GM12878 (cell line): ENCODE measurements at regions not wholly inside any gene's neighbourhood (a gene's known extent, or its start where the extent isn't known, plus 50 kb on each side); places are given as distances from the start of the nearest gene placed in this dataset.
A peak's percentile ranks its signal among the peaks of the same experiment; 100 is the strongest.

Experiments used
- ATAC-seq: fragments of 200-7000 bp; cut with Tn5 transposase; 3 replicates; pipeline ENCODE4 v1.9.1; 2020; ENCODE audit warnings: mild to moderate bottlenecking, moderate library complexity
- BruUV-seq: library from RNA; stranded (reverse); fragments of 400-500 nt; replicated peaks from 2 replicates; lab custom pipeline; 2021; lab: Mats Ljungman, UMichigan
- CTCF ChIA-PET: fragments of 300-600 bp; sonication (Branson Sonifier 250); formaldehyde crosslinking; extraction: SDS; loops from one replicate; lab custom pipeline; 2021; ENCODE audit warnings: inconsistent platforms; lab: Yijun Ruan, JAX
- POLR2A ChIA-PET: fragments of 350-600 bp; formaldehyde crosslinking; extraction: SDS; loops from one replicate; lab custom pipeline; 2021; ENCODE audit warnings: inconsistent platforms; lab: Charles Lee
- RAD21 ChIA-PET: fragments of 300-600 bp; sonication (Branson Sonifier 250); formaldehyde crosslinking; loops from one replicate; lab custom pipeline; 2023; ENCODE audit warnings: antibody characterized with exemption; ENCODE audit not compliant: unreplicated experiment; lab: Charles Lee
- SMC1A ChIA-PET: fragments of 300-600 bp; sonication (Branson Sonifier 250); formaldehyde crosslinking; loops from one replicate; lab custom pipeline; 2023; ENCODE audit not compliant: unreplicated experiment, uncharacterized antibody; lab: Charles Lee
- DNase-seq: peaks from one replicate; pipeline ENCODE4 v3.0.0-alpha.2; 2011; ENCODE audit warnings: low read depth, low spot score
- FAIRE-seq: peaks from 3 replicates; lab custom pipeline; 2011; peaks lifted over from hg19 to GRCh38; lab: Jason Lieb, UNC
- H2AFZ ChIP-seq: 2 replicates; pipeline ENCODE4 v1.6.0; 2011; ENCODE audit warnings: low read depth, low read length, control low read depth; ENCODE audit not compliant: control insufficient read depth
- H3K27ac ChIP-seq: 2 replicates; pipeline ENCODE4 v1.5.1; 2011; ENCODE audit warnings: control low read depth; ENCODE audit not compliant: control insufficient read depth, insufficient read depth
- H3K27me3 ChIP-seq, 2 experiments: replicated peaks in 1 of 2; 2 replicates each; pipeline versions ENCODE4 v1.6.0 to v1.6.1; 2011; ENCODE audit warnings: low read length in 1 of 2; ENCODE audit not compliant: control insufficient read depth in 2 of 2, insufficient read depth in 2 of 2
- H3K36me3 ChIP-seq, 2 experiments: 2 replicates each; pipeline ENCODE4 v1.5.1; 2011; ENCODE audit warnings: low read length in 1 of 2; ENCODE audit not compliant: control insufficient read depth in 2 of 2, insufficient read depth in 2 of 2
- H3K4me1 ChIP-seq: 2 replicates; pipeline ENCODE4 v1.6.1; 2011; ENCODE audit warnings: mild to moderate bottlenecking, low read length, moderate library complexity, mixed read lengths; ENCODE audit not compliant: control insufficient read depth, insufficient read depth
- H3K4me2 ChIP-seq: 2 replicates; pipeline ENCODE4 v1.6.0; 2011; ENCODE audit warnings: control low read depth; ENCODE audit not compliant: control insufficient read depth, insufficient read depth
- H3K4me3 ChIP-seq: fragments of 200-600 bp; sonication (generic); 2 replicates; pipeline ENCODE4 v1.5.1; 2016
- H3K79me2 ChIP-seq: 2 replicates; pipeline ENCODE4 v1.6.0; 2011; ENCODE audit warnings: low read length; ENCODE audit not compliant: control insufficient read depth, insufficient read depth
- H3K9ac ChIP-seq: 2 replicates; pipeline ENCODE4 v1.8.0; 2011; ENCODE audit warnings: low read length, control low read depth, mixed read lengths; ENCODE audit not compliant: control insufficient read depth, insufficient read depth
- H3K9me3 ChIP-seq: replicated peaks from 3 replicates; pipeline ENCODE4 v1.5.1; 2011; ENCODE audit warnings: mild to moderate bottlenecking, low read length; ENCODE audit not compliant: control insufficient read depth, insufficient read depth
- H4K20me1 ChIP-seq: 2 replicates; pipeline ENCODE4 v1.6.0; 2011; ENCODE audit not compliant: control insufficient read depth, insufficient read depth
- ATF2 ChIP-seq: IDR thresholded peaks from 2 replicates; pipeline ENCODE4 v1.6.1; 2012; ENCODE audit warnings: low read length, inconsistent platforms
- JUNB ChIP-seq: IDR thresholded peaks from 2 replicates; pipeline ENCODE4 v1.6.1; 2016; ENCODE audit warnings: antibody characterized with exemption, mild to moderate bottlenecking
- LARP7 ChIP-seq: fragments of 450-650 bp; IDR thresholded peaks from 2 replicates; pipeline ENCODE4 v1.6.1; 2017; ENCODE audit warnings: mild to moderate bottlenecking
- USF2 ChIP-seq: IDR thresholded peaks from 2 replicates; pipeline ENCODE4 v1.6.1; 2011; ENCODE audit warnings: low read depth, low read length, improper control_type of control experiment, borderline replicate concordance
- WGBS: methylation state at CpG from one replicate; pipeline ENCODE4 v1.1.6; 2016; ENCODE audit warnings: low lambda C conversion rate; ENCODE audit not compliant: insufficient replicate concordance, insufficient coverage; ENCODE audit errors: missing lambda C conversion rate; 5-methylcytosine and 5-hydroxymethylcytosine counted together
- in situ Hi-C: fragments of 300-500 bp; cut with MboI; formaldehyde crosslinking; loops from 9 replicates; pipeline ENCODE4 v1.14.3; 2018; ENCODE audit warnings: mixed read lengths
- intact Hi-C: fragments of 100-400 bp; cut with micrococcal nuclease; formaldehyde crosslinking; loops from one replicate; pipeline ENCODE4 v1.14.2; 2022; ENCODE audit not compliant: unreplicated experiment

DNA sequence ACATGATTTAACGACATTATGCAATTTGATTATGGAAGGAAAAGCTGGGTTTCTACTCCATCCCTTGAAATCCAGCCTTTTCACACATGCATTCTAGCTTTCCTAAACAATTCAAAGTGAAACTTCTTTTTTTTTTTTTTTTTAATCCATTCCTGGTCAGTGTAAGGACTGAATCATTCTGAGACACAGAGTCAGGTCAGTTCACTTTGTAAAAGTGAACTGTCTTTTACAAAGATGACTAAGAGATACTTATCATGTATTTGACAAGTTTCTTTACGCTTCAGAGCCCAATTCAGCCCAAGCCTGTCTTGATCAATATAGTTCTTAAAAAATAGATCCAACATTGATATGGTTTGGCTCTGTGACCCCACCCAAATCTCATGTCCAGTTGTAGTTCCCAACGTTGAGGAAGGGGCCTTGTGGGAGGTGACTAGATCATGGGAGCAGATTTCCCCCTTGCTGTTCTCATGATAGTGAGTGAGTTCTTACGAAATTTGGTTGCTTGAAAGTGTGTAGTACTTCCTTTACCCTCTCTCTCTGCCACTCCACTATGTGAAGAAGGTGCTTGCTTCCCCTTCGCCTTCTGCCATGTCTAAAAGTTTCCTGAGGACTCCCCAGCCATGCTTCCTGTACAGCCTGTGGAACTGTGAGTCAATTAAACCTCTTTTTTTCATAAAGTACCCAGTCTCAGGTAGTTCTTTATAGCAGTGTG, 345.6 kb upstream of the THBS1 start:
- BruUV-seq: no TSS peak
- Histone ChIP-seq H3K27me3 (no peaks in the 10 kb centered on the region), H3K79me2 (no peaks in the 10 kb centered on the region), H4K20me1 (no peaks in the 10 kb centered on the region), H3K27ac (no peak overlapping the region), H2AFZ (no peak overlapping the region), H3K4me2 (no peak overlapping the region), H3K4me1 (no peaks in the 10 kb centered on the region), H3K4me3 (no peak overlapping the region), H3K36me3 (no peaks in the 10 kb centered on the region), H3K9ac (no peak overlapping the region), H3K9me3 (no peaks in the 10 kb centered on the region)
- in situ Hi-C loops (no loop called here), intact Hi-C loops (no loop called here)
- POLR2A ChIA-PET: no interaction called here
- 8% methylated on average over 5 of the region's 5 CpGs for WGBS
- SMC1A ChIA-PET: interaction anchor here (0.9 kb wide), 1 partner anchor 33 kb away, joined by 3 read pairs; no protein-coding TSS in a partner anchor
- ATAC-seq (peak; percentile 86), FAIRE-seq (no peak), DNase-seq (no peak)
- TF ChIP-seq ATF2: 0 out of 2 replicates have a peak, but pooled peaks have one; percentile 35
- no peak for TF ChIP-seq USF2
- TF ChIP-seq LARP7: no peak
- 0 out of 2 replicates have a peak, but pooled peaks have one; percentile 11 for TF ChIP-seq JUNB
- CTCF ChIA-PET: interaction anchor here (0.5 to 0.8 kb wide), 2 partner anchors 59 to 78 kb away, joined by 3 read pairs; no protein-coding TSS in a partner anchor
- RAD21 ChIA-PET: no interaction called here
